ENCODE measurements at regions not wholly inside any gene's neighbourhood (a gene's known extent, or its start where the extent isn't known, plus 50 kb on each side); places are given as distances from the start of the nearest gene placed in this dataset.

DNA sequence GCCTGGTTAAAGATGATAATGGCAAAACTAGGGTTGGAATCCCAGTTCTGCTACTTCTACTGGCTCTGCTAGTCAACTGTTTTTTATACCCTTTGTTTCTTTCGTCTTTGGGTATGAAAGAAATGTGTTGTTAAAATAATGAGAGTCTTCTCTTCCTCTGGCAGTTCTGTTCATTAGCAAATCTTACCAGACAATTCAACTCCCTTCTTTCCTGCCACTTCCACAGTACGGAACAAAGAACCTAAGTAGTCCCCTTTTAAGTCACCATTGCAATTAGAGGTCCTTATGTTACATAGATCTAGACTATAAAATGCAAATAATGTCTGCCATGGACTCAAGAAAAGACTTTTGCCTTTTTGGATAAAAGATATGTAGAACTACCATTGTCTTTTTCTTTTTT lies 134.1 kb downstream of the RND3 start:
- TF ChIP-seq, protein P1, sequence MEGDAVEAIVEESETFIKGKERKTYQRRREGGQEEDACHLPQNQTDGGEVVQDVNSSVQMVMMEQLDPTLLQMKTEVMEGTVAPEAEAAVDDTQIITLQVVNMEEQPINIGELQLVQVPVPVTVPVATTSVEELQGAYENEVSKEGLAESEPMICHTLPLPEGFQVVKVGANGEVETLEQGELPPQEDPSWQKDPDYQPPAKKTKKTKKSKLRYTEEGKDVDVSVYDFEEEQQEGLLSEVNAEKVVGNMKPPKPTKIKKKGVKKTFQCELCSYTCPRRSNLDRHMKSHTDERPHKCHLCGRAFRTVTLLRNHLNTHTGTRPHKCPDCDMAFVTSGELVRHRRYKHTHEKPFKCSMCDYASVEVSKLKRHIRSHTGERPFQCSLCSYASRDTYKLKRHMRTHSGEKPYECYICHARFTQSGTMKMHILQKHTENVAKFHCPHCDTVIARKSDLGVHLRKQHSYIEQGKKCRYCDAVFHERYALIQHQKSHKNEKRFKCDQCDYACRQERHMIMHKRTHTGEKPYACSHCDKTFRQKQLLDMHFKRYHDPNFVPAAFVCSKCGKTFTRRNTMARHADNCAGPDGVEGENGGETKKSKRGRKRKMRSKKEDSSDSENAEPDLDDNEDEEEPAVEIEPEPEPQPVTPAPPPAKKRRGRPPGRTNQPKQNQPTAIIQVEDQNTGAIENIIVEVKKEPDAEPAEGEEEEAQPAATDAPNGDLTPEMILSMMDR (conservative IDR thresholded peaks at IDR 0.05) = no peak
- no peak for TF ChIP-seq ZFX (IDR thresholded peaks at IDR 0.05)

Data from C4-2B (cell line).